ENCODE measurements at regions not wholly inside any gene's neighbourhood (a gene's known extent, or its start where the extent isn't known, plus 50 kb on each side); places are given as distances from the start of the nearest gene placed in this dataset.

DNA sequence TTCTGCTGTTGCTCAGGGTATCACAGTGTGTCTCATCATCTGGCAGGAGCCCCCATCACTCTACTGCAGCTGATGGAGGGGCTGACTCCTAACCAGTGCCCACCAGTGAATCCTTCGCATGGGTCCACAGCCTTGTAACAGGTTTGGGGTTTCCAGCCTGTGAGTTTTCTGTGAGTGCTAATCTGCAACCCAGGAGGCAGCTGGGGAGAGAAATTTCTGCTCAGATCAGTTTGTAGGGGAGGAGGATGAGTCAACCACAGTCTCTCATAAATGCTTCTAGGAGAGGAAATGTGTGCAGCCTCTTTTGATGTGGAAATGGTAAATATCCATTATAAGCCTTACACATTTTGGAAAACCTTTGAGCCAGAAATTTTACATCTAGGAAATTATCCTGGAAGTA, 871.3 kb downstream of the AACS start:
- H3K4me1 Mint-ChIP-seq: no peaks in the 10 kb centered on the region
- Histone ChIP-seq H4K20me1 (replicated peaks; ENCODE audit: insufficient read depth) (no peaks in the 10 kb centered on the region), H3K4me3 (no peak overlapping the region), H3F3A (replicated peaks; ENCODE audit: low read depth) (no peaks in the 10 kb centered on the region), H3K4me2 (no peak overlapping the region), H3K9me2 (ENCODE audit: insufficient read depth) (no peaks in the 10 kb centered on the region), H3K4me1 (ENCODE audit: insufficient read depth) (no peaks in the 10 kb centered on the region), H3K79me2 (replicated peaks; ENCODE audit: insufficient read depth) (no peaks in the 10 kb centered on the region), H3K27ac (ENCODE audit: low read depth) (no peak overlapping the region), H2AFZ (no peak overlapping the region), H3K36me3 (ENCODE audit: insufficient read depth) (no peaks in the 10 kb centered on the region), H3K27me3 (ENCODE audit: insufficient read depth) (no peaks in the 10 kb centered on the region)
- no peak overlapping the region for H3K4me3 Mint-ChIP-seq
- DNase-seq (ENCODE audit: low spot score): no peak
- TF ChIP-seq, protein P1, sequence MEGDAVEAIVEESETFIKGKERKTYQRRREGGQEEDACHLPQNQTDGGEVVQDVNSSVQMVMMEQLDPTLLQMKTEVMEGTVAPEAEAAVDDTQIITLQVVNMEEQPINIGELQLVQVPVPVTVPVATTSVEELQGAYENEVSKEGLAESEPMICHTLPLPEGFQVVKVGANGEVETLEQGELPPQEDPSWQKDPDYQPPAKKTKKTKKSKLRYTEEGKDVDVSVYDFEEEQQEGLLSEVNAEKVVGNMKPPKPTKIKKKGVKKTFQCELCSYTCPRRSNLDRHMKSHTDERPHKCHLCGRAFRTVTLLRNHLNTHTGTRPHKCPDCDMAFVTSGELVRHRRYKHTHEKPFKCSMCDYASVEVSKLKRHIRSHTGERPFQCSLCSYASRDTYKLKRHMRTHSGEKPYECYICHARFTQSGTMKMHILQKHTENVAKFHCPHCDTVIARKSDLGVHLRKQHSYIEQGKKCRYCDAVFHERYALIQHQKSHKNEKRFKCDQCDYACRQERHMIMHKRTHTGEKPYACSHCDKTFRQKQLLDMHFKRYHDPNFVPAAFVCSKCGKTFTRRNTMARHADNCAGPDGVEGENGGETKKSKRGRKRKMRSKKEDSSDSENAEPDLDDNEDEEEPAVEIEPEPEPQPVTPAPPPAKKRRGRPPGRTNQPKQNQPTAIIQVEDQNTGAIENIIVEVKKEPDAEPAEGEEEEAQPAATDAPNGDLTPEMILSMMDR (conservative IDR thresholded peaks at IDR 0.05; ENCODE audit: low read depth in 2 of 2): no peak
- TF ChIP-seq CREB1 (CRISPR knock-in tag; IDR thresholded peaks at IDR 0.05; ENCODE audit: low read depth): no peak
- TF ChIP-seq, protein P2, sequence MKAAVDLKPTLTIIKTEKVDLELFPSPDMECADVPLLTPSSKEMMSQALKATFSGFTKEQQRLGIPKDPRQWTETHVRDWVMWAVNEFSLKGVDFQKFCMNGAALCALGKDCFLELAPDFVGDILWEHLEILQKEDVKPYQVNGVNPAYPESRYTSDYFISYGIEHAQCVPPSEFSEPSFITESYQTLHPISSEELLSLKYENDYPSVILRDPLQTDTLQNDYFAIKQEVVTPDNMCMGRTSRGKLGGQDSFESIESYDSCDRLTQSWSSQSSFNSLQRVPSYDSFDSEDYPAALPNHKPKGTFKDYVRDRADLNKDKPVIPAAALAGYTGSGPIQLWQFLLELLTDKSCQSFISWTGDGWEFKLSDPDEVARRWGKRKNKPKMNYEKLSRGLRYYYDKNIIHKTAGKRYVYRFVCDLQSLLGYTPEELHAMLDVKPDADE (IDR thresholded peaks at IDR 0.05): no peak
- no peak for TF ChIP-seq EZH2 (IDR thresholded peaks at IDR 0.05; ENCODE audit: low read depth, unreplicated experiment)
- no peak for TF ChIP-seq ZNF114 (CRISPR knock-in tag; IDR thresholded peaks at IDR 0.05)
- TF ChIP-seq, protein P3, sequence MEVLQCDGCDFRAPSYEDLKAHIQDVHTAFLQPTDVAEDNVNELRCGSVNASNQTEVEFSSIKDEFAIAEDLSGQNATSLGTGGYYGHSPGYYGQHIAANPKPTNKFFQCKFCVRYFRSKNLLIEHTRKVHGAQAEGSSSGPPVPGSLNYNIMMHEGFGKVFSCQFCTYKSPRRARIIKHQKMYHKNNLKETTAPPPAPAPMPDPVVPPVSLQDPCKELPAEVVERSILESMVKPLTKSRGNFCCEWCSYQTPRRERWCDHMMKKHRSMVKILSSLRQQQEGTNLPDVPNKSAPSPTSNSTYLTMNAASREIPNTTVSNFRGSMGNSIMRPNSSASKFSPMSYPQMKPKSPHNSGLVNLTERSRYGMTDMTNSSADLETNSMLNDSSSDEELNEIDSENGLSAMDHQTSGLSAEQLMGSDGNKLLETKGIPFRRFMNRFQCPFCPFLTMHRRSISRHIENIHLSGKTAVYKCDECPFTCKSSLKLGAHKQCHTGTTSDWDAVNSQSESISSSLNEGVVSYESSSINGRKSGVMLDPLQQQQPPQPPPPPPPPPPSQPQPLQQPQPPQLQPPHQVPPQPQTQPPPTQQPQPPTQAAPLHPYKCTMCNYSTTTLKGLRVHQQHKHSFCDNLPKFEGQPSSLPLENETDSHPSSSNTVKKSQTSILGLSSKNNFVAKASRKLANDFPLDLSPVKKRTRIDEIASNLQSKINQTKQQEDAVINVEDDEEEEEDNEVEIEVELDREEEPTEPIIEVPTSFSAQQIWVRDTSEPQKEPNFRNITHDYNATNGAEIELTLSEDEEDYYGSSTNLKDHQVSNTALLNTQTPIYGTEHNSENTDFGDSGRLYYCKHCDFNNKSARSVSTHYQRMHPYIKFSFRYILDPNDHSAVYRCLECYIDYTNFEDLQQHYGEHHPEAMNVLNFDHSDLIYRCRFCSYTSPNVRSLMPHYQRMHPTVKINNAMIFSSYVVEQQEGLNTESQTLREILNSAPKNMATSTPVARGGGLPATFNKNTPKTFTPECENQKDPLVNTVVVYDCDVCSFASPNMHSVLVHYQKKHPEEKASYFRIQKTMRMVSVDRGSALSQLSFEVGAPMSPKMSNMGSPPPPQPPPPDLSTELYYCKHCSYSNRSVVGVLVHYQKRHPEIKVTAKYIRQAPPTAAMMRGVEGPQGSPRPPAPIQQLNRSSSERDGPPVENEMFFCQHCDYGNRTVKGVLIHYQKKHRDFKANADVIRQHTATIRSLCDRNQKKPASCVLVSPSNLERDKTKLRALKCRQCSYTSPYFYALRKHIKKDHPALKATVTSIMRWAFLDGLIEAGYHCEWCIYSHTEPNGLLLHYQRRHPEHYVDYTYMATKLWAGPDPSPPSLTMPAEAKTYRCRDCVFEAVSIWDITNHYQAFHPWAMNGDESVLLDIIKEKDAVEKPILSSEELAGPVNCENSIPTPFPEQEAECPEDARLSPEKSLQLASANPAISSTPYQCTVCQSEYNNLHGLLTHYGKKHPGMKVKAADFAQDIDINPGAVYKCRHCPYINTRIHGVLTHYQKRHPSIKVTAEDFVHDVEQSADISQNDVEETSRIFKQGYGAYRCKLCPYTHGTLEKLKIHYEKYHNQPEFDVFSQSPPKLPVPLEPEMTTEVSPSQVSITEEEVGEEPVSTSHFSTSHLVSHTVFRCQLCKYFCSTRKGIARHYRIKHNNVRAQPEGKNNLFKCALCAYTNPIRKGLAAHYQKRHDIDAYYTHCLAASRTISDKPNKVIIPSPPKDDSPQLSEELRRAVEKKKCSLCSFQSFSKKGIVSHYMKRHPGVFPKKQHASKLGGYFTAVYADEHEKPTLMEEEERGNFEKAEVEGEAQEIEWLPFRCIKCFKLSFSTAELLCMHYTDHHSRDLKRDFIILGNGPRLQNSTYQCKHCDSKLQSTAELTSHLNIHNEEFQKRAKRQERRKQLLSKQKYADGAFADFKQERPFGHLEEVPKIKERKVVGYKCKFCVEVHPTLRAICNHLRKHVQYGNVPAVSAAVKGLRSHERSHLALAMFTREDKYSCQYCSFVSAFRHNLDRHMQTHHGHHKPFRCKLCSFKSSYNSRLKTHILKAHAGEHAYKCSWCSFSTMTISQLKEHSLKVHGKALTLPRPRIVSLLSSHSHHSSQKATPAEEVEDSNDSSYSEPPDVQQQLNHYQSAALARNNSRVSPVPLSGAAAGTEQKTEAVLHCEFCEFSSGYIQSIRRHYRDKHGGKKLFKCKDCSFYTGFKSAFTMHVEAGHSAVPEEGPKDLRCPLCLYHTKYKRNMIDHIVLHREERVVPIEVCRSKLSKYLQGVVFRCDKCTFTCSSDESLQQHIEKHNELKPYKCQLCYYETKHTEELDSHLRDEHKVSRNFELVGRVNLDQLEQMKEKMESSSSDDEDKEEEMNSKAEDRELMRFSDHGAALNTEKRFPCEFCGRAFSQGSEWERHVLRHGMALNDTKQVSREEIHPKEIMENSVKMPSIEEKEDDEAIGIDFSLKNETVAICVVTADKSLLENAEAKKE (CRISPR knock-in tag; IDR thresholded peaks at IDR 0.05): no peak
- TF ChIP-seq, protein P4, sequence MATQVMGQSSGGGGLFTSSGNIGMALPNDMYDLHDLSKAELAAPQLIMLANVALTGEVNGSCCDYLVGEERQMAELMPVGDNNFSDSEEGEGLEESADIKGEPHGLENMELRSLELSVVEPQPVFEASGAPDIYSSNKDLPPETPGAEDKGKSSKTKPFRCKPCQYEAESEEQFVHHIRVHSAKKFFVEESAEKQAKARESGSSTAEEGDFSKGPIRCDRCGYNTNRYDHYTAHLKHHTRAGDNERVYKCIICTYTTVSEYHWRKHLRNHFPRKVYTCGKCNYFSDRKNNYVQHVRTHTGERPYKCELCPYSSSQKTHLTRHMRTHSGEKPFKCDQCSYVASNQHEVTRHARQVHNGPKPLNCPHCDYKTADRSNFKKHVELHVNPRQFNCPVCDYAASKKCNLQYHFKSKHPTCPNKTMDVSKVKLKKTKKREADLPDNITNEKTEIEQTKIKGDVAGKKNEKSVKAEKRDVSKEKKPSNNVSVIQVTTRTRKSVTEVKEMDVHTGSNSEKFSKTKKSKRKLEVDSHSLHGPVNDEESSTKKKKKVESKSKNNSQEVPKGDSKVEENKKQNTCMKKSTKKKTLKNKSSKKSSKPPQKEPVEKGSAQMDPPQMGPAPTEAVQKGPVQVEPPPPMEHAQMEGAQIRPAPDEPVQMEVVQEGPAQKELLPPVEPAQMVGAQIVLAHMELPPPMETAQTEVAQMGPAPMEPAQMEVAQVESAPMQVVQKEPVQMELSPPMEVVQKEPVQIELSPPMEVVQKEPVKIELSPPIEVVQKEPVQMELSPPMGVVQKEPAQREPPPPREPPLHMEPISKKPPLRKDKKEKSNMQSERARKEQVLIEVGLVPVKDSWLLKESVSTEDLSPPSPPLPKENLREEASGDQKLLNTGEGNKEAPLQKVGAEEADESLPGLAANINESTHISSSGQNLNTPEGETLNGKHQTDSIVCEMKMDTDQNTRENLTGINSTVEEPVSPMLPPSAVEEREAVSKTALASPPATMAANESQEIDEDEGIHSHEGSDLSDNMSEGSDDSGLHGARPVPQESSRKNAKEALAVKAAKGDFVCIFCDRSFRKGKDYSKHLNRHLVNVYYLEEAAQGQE (IDR thresholded peaks at IDR 0.05; ENCODE audit: unreplicated experiment): no peak
- no peak for TF ChIP-seq POLR2AphosphoS5 (IDR thresholded peaks at IDR 0.05; ENCODE audit: low read depth)
- no peak for TF ChIP-seq NANOG (IDR thresholded peaks at IDR 0.05; ENCODE audit: borderline replicate concordance)
- no peak for TF ChIP-seq ZNF331 (CRISPR knock-in tag; IDR thresholded peaks at IDR 0.05; ENCODE audit: low read depth)
- TF ChIP-seq JUNB (IDR thresholded peaks at IDR 0.05; ENCODE audit: unreplicated experiment): no peak
- H3K27me3 Mint-ChIP-seq (ENCODE audit: insufficient read depth, low read depth, poor library complexity): peaks cover 4% of the 10 kb centered on the region
- H3K9me3 Mint-ChIP-seq: peaks cover 92% of the 10 kb centered on the region
- H3K36me3 Mint-ChIP-seq (ENCODE audit: low read depth): peaks cover 20% of the 10 kb centered on the region
- H3K27ac Mint-ChIP-seq: no peak overlapping the region
- no peak for ATAC-seq
